Neural cell (in vitro differentiated cells): ENCODE measurements at regions not wholly inside any gene's neighbourhood (a gene's known extent, or its start where the extent isn't known, plus 50 kb on each side); places are given as distances from the start of the nearest gene placed in this dataset.

ENCODE experiments used
- H2AFZ ChIP-seq: fragments of 200-600, 300-800 bp; sonication (generic), shearing (Covaris generic); 2 replicates; pipeline ENCODE4 v1.6.0; 2014; ENCODE audit warnings: low read depth, mild to moderate bottlenecking, antibody characterized with exemption, low read length, moderate library complexity
- H3F3A ChIP-seq: fragments of 200-600 bp; shearing (Covaris generic); 2 replicates; pipeline ENCODE4 v1.6.1; 2016; ENCODE audit warnings: mild to moderate bottlenecking, moderate library complexity, mixed read lengths, antibody characterized with exemption, low read length; ENCODE audit not compliant: insufficient read depth, poor library complexity, severe bottlenecking
- H3K27ac ChIP-seq: fragments of 200-600, 300-800 bp; sonication (generic), shearing (Covaris generic); 2 replicates; pipeline ENCODE4 v1.5.1; 2014; ENCODE audit warnings: mild to moderate bottlenecking, low read length, moderate library complexity
- H3K27me3 ChIP-seq: fragments of 300-800, 200-600 bp; sonication (generic), shearing (Covaris generic); 2 replicates; pipeline ENCODE4 v1.6.0; 2014; ENCODE audit warnings: mild to moderate bottlenecking, low read depth, low read length, moderate library complexity; ENCODE audit not compliant: insufficient read depth
- H3K36me3 ChIP-seq: fragments of 300-800, 200-600 bp; sonication (generic), shearing (Covaris generic); 2 replicates; pipeline ENCODE4 v1.5.1; 2014; ENCODE audit warnings: mild to moderate bottlenecking, antibody characterized with exemption, low read length, moderate library complexity; ENCODE audit not compliant: insufficient read depth
- H3K4me2 ChIP-seq: fragments of 300-800, 200-600 bp; sonication (generic), shearing (Covaris generic); 2 replicates; pipeline ENCODE4 v1.6.0; 2014; ENCODE audit warnings: mild to moderate bottlenecking, low read length
- H3K4me3 ChIP-seq: fragments of 300-800, 200-600 bp; sonication (generic), shearing (Covaris generic); 2 replicates; pipeline ENCODE4 v1.5.1; 2014; ENCODE audit warnings: mild to moderate bottlenecking, low read length, moderate library complexity
- H3K79me2 ChIP-seq: fragments of 200-600 bp; shearing (Covaris generic); replicated peaks from 2 replicates; pipeline ENCODE4 v1.6.0; 2014; ENCODE audit warnings: mild to moderate bottlenecking, low read length, moderate library complexity; ENCODE audit not compliant: insufficient read depth
- H3K9ac ChIP-seq: fragments of 300-800, 200-600 bp; sonication (generic), shearing (Covaris generic); 2 replicates; pipeline ENCODE4 v1.6.1; 2016; ENCODE audit warnings: mild to moderate bottlenecking, low read length, mixed read lengths
- H3K9me2 ChIP-seq: fragments of 200-600 bp; shearing (Covaris generic); 2 replicates; pipeline ENCODE4 v1.6.1; 2016; ENCODE audit warnings: mild to moderate bottlenecking, low read length, mixed read lengths; ENCODE audit not compliant: insufficient read depth
- H3K9me3 ChIP-seq: fragments of 200-600, 300-800 bp; sonication (generic), shearing (Covaris generic); 2 replicates; pipeline ENCODE4 v1.6.1; 2016; ENCODE audit warnings: mild to moderate bottlenecking, mixed run types, low read length, moderate library complexity, mixed read lengths
- H4K20me1 ChIP-seq: fragments of 200-600 bp; shearing (Covaris generic); 2 replicates; pipeline ENCODE4 v1.6.1; 2016; ENCODE audit warnings: mild to moderate bottlenecking, mixed run types; ENCODE audit not compliant: insufficient read depth
- CTCF ChIP-seq: fragments of 450-650 bp; IDR thresholded peaks from 2 replicates; pipeline ENCODE4 v1.5.1; 2014; ENCODE audit warnings: antibody characterized with exemption, mild to moderate bottlenecking, moderate library complexity; ENCODE audit not compliant: poor library complexity, severe bottlenecking
- EP300 ChIP-seq: fragments of 450-650 bp; conservative IDR thresholded peaks from 2 replicates; pipeline ENCODE4 v1.6.1; 2014; ENCODE audit warnings: antibody characterized with exemption, mild to moderate bottlenecking, moderate library complexity; ENCODE audit not compliant: poor library complexity, severe bottlenecking
- EZH2 ChIP-seq: fragments of 200-600, 300-800 bp; shearing (Covaris generic), sonication (generic); IDR thresholded peaks from 2 replicates; pipeline ENCODE4 v1.6.1; 2014; ENCODE audit warnings: antibody characterized with exemption, low read length, borderline replicate concordance, mild to moderate bottlenecking; ENCODE audit not compliant: insufficient read depth, poor library complexity, severe bottlenecking
- MXI1 ChIP-seq: fragments of 450-650 bp; conservative IDR thresholded peaks from 2 replicates; pipeline ENCODE4 v1.6.1; 2014; ENCODE audit warnings: antibody characterized with exemption, mild to moderate bottlenecking; ENCODE audit not compliant: poor library complexity, severe bottlenecking
- POLR2AphosphoS5 ChIP-seq: IDR thresholded peaks from 2 replicates; pipeline ENCODE4 v1.6.1; 2012
- RAD21 ChIP-seq: fragments of 450-650 bp; conservative IDR thresholded peaks from 2 replicates; pipeline ENCODE4 v1.6.1; 2014; ENCODE audit warnings: antibody characterized with exemption, mild to moderate bottlenecking, moderate library complexity
- REST ChIP-seq: IDR thresholded peaks from 2 replicates; pipeline ENCODE4 v1.6.1; 2012; ENCODE audit warnings: borderline replicate concordance
- SMC3 ChIP-seq: fragments of 450-650 bp; conservative IDR thresholded peaks from 2 replicates; pipeline ENCODE4 v1.6.1; 2014; ENCODE audit warnings: antibody characterized with exemption, mild to moderate bottlenecking, moderate library complexity; ENCODE audit not compliant: poor library complexity
- TAF1 ChIP-seq: IDR thresholded peaks from 2 replicates; pipeline ENCODE4 v1.6.1; 2012; ENCODE audit warnings: low read depth

- no peaks in the 10 kb centered on the region for H3K27me3 ChIP-seq
- no peaks in the 10 kb centered on the region for H3F3A ChIP-seq
- no peak overlapping the region for H3K4me2 ChIP-seq
- no peak overlapping the region for H2AFZ ChIP-seq
- H3K4me3 ChIP-seq: no peak overlapping the region
- no peaks in the 10 kb centered on the region for H3K79me2 ChIP-seq
- no peak overlapping the region for H3K9ac ChIP-seq
- no peak overlapping the region for H3K27ac ChIP-seq
- no peaks in the 10 kb centered on the region for H3K9me2 ChIP-seq
- no peaks in the 10 kb centered on the region for H4K20me1 ChIP-seq
- TF ChIP-seq POLR2AphosphoS5: no peak
- TF ChIP-seq CTCF: no peak
- TF ChIP-seq EZH2: no peak
- no peak for TF ChIP-seq SMC3
- no peak for TF ChIP-seq REST
- TF ChIP-seq MXI1: no peak
- TF ChIP-seq RAD21: no peak
- TF ChIP-seq EP300: no peak
- no peaks in the 10 kb centered on the region for H3K9me3 ChIP-seq
- no peaks in the 10 kb centered on the region for H3K36me3 ChIP-seq
These were observed 633.7 kb downstream of the BRD1 start for GRCh38 chr22:49193901-49194465.

- Histone ChIP-seq H3K4me3 (no peak overlapping the region), H3K36me3 (no peaks in the 10 kb centered on the region), H3K9me3 (no peaks in the 10 kb centered on the region), H2AFZ (no peak overlapping the region), H3K27ac (no peak overlapping the region), H3K4me2 (no peak overlapping the region), H3F3A (no peaks in the 10 kb centered on the region), H3K27me3 (no peaks in the 10 kb centered on the region), H3K9ac (no peak overlapping the region), H4K20me1 (no peaks in the 10 kb centered on the region), H3K79me2 (no peaks in the 10 kb centered on the region), H3K9me2 (no peaks in the 10 kb centered on the region)
- no peak for TF ChIP-seq EZH2
These were observed 634.3 kb downstream of the BRD1 start for GRCh38 chr22:49193348-49193747.

- Histone ChIP-seq H3K36me3 (no peaks in the 10 kb centered on the region), H3K27ac (no peak overlapping the region), H3K4me2 (no peak overlapping the region), H3K4me3 (no peak overlapping the region), H3K27me3 (no peaks in the 10 kb centered on the region), H2AFZ (no peak overlapping the region), H4K20me1 (no peaks in the 10 kb centered on the region), H3K79me2 (no peaks in the 10 kb centered on the region), H3F3A (no peaks in the 10 kb centered on the region), H3K9me2 (no peaks in the 10 kb centered on the region), H3K9me3 (no peaks in the 10 kb centered on the region), H3K9ac (no peak overlapping the region)
- TF ChIP-seq POLR2AphosphoS5 (no peak), EZH2 (no peak), RAD21 (no peak), TAF1 (no peak), REST (no peak), SMC3 (no peak), CTCF (no peak), EP300 (no peak), MXI1 (no peak)
These were observed 634.8 kb downstream of the BRD1 start for GRCh38 chr22:49192857-49193250.
